CD4-positive, alpha-beta T cell (primary cell): ENCODE measurements at regions not wholly inside any gene's neighbourhood (a gene's known extent, or its start where the extent isn't known, plus 50 kb on each side); places are given as distances from the start of the nearest gene placed in this dataset.

ENCODE experiments used
- ATAC-seq: fragments of 200-7000 bp; cut with Tn5 transposase; one replicate; pipeline ENCODE4 v1.10.0; 2022; ENCODE audit warnings: mild to moderate bottlenecking; ENCODE audit not compliant: poor library complexity
- CTCF ChIA-PET: fragments of 350-600 bp; sonication (Branson Sonifier 250); formaldehyde crosslinking; loops from one replicate; lab custom pipeline; 2021; ENCODE audit warnings: antibody characterized with exemption, inconsistent platforms; lab: Charles Lee
- POLR2A ChIA-PET: fragments of 350-600 bp; sonication (Branson Sonifier 250); formaldehyde crosslinking; loops from one replicate; lab custom pipeline; 2021; ENCODE audit warnings: antibody characterized with exemption, inconsistent platforms; lab: Charles Lee
- DNase-seq, 14 experiments: peaks; one replicate each; pipeline ENCODE4 v3.0.0-alpha.2; 2013 to 2020; ENCODE audit warnings: mixed read lengths in 2 of 14
- H3K27ac ChIP-seq, 2 donors: one replicate each; pipeline versions ENCODE4 v1.5.1 to v1.7.0; 2013; ENCODE audit warnings: low read length in 2 of 2, low read depth in 1 of 2, mild to moderate bottlenecking in 1 of 2
- H3K27me3 ChIP-seq, 2 experiments: 1 replicate in 1 of 2; 2 replicates in 1 of 2; pipeline versions ENCODE4 v1.6.1 to v1.7.0; 2013; ENCODE audit warnings: low read length in 2 of 2, control low read depth in 1 of 2, mild to moderate bottlenecking in 1 of 2, moderate library complexity in 1 of 2; ENCODE audit not compliant: insufficient read depth in 2 of 2, control insufficient read depth in 1 of 2
- H3K36me3 ChIP-seq: one replicate; pipeline ENCODE4 v1.6.1; 2013; ENCODE audit warnings: low read length, control low read depth; ENCODE audit not compliant: insufficient read depth
- H3K4me1 ChIP-seq: one replicate; pipeline ENCODE4 v1.6.1; 2013; ENCODE audit warnings: low read length, control low read depth; ENCODE audit not compliant: insufficient read depth
- H3K4me3 ChIP-seq: one replicate; pipeline ENCODE4 v1.5.1; 2013; ENCODE audit warnings: mild to moderate bottlenecking, low read length, moderate library complexity
- H3K9me3 ChIP-seq, 2 experiments: 1 replicate in 1 of 2; 2 replicates in 1 of 2; pipeline versions ENCODE4 v1.6.1 to v1.7.0; 2013; ENCODE audit warnings: low read length in 2 of 2, mild to moderate bottlenecking in 2 of 2, control low read depth in 1 of 2, moderate library complexity in 1 of 2; ENCODE audit not compliant: control insufficient read depth in 1 of 2, insufficient read depth in 1 of 2
- H3K27ac Mint-ChIP-seq: one replicate; pipeline ENCODE4 v1.8.0; 2020; ENCODE audit warnings: mixed read lengths
- H3K27me3 Mint-ChIP-seq: one replicate; pipeline ENCODE4 v1.8.0; 2021; ENCODE audit warnings: mixed read lengths
- H3K36me3 Mint-ChIP-seq: one replicate; pipeline ENCODE4 v1.8.0; 2021; ENCODE audit warnings: low read depth, mixed read lengths
- H3K4me1 Mint-ChIP-seq: one replicate; pipeline ENCODE4 v1.8.0; 2021; ENCODE audit warnings: low read depth, mixed read lengths
- H3K4me3 Mint-ChIP-seq: one replicate; pipeline ENCODE4 v1.8.0; 2020; ENCODE audit warnings: mild to moderate bottlenecking, mixed read lengths
- H3K9me3 Mint-ChIP-seq: one replicate; pipeline ENCODE4 v1.8.0; 2020; ENCODE audit warnings: mixed read lengths
- CTCF ChIP-seq: fragments of 200-600 bp; IDR thresholded peaks from one replicate; pipeline ENCODE4 v1.8.0; 2022; ENCODE audit warnings: antibody characterized with exemption, mild to moderate bottlenecking
- intact Hi-C, 2 experiments: fragments of 100-400 bp; cut with DNase I in 1 of 2; cut with micrococcal nuclease in 1 of 2; formaldehyde crosslinking; loops; one replicate each; pipeline versions ENCODE4 v1.15.1 to v1.9.0; 2023 to 2025; cut with DNase I, micrococcal nuclease

DNA sequence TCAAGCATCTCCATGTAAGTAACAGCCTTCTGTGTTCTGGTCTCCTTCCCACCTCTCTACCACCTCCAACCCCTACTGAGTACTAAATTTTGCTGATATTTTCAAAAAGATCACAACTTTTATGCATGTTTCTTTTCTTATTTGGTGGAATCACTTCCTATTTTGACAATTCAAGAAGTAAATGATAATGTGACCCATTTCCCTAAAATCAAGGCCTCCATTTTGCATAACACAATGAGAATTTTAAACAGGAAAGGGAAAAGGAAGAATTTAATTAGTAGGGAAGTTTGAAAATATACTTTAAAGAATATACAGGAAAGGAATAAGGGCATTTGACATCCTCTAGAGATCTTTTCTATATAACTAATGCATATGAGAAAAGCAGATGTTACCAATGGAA is 212.9 kb upstream of the RASA1 start:
- H3K36me3 ChIP-seq: no peaks in the 10 kb centered on the region
- Mint-ChIP-seq H3K9me3 (peaks cover 5% of the 10 kb centered on the region), H3K4me1 (no peaks in the 10 kb centered on the region), H3K27ac (no peak overlapping the region), H3K27me3 (no peaks in the 10 kb centered on the region), H3K36me3 (no peaks in the 10 kb centered on the region), H3K4me3 (no peak overlapping the region)
- no peak for TF ChIP-seq CTCF
- POLR2A ChIA-PET: no interaction called here
- no peak for DNase-seq
- no peak for ATAC-seq
- H3K4me1 ChIP-seq: no peaks in the 10 kb centered on the region
- H3K9me3 ChIP-seq: no peaks in the 10 kb centered on the region
- intact Hi-C loops: no loop called here
- H3K27ac ChIP-seq: no peak overlapping the region
- CTCF ChIA-PET: no interaction called here
- no peaks in the 10 kb centered on the region for H3K27me3 ChIP-seq
- H3K4me3 ChIP-seq: no peak overlapping the region

DNA sequence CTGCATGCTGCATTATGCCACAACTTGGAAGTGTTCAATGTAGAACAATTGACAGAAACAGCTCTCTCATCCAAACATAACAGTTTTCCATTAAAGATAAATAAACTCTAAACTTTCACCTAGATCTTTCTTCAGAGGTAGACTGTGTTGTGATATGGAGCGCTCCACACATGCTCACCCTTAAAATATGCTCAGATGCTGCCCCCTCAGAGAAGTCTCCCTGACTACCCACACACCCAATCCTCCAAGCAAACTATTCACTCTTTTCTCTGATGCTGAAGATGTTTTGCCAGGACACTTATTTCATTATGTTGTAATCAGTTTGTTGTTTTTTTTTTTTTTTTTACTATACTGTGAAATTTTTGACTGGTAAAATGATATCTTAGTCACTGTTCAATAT is 206.6 kb upstream of the RASA1 start:
- peaks cover 8% of the 10 kb centered on the region for H3K9me3 Mint-ChIP-seq
- ChIA-PET CTCF (no interaction called here), POLR2A (no interaction called here)
- no peaks in the 10 kb centered on the region for H3K4me1 Mint-ChIP-seq
- Histone ChIP-seq H3K27ac (no peak overlapping the region), H3K27me3 (no peaks in the 10 kb centered on the region), H3K36me3 (no peaks in the 10 kb centered on the region), H3K9me3 (no peaks in the 10 kb centered on the region), H3K4me3 (no peak overlapping the region), H3K4me1 (no peaks in the 10 kb centered on the region)
- DNase-seq: no peak
- intact Hi-C loops: no loop called here
- H3K27ac Mint-ChIP-seq: no peak overlapping the region
- no peak for ATAC-seq
- peaks cover 4% of the 10 kb centered on the region for H3K36me3 Mint-ChIP-seq
- no peaks in the 10 kb centered on the region for H3K27me3 Mint-ChIP-seq
- no peak for TF ChIP-seq CTCF
- no peak overlapping the region for H3K4me3 Mint-ChIP-seq

DNA sequence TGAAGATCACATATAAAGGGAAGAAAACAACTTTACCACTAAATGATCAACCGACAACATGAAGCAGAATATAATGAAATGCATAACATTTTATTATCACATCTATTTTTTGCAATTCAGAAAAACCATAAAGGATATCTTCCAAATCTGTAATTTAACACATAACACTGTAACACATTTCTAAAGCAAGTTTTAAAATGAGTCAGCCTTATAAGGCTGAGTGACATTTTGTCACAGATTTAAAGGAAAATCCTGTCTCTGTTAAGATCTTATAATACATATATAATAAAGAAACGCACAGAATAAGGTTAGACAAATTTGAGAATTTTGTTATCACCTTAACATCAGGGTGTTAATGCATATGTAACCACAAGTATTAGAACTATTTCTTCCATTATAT is 198.4 kb upstream of the RASA1 start:
- Mint-ChIP-seq H3K4me3 (no peak overlapping the region), H3K27ac (no peak overlapping the region)
- intact Hi-C loops: no loop called here

More for the DNA sequence above, 198.4 kb upstream of the RASA1 start:
- POLR2A ChIA-PET: no interaction called here
- Mint-ChIP-seq H3K27me3 (no peaks in the 10 kb centered on the region), H3K36me3 (no peaks in the 10 kb centered on the region), H3K4me1 (peaks cover 12% of the 10 kb centered on the region), H3K9me3 (no peaks in the 10 kb centered on the region)
- Histone ChIP-seq H3K27ac (no peak overlapping the region), H3K36me3 (no peaks in the 10 kb centered on the region), H3K4me3 (no peak overlapping the region), H3K9me3 (no peaks in the 10 kb centered on the region), H3K27me3 (no peaks in the 10 kb centered on the region), H3K4me1 (no peaks in the 10 kb centered on the region)
- no peak for TF ChIP-seq CTCF
- no peak for ATAC-seq
- DNase-seq: no peak
- CTCF ChIA-PET: no interaction called here
